ENCODE measurements at regions not wholly inside any gene's neighbourhood (a gene's known extent, or its start where the extent isn't known, plus 50 kb on each side); places are given as distances from the start of the nearest gene placed in this dataset.

GRCh38 chr18:41703744-41704530 is 251.1 kb upstream of the PIK3C3 start:
- no peak for DNase-seq (ENCODE audit: extremely low read depth, low read depth, low spot score)

DNA sequence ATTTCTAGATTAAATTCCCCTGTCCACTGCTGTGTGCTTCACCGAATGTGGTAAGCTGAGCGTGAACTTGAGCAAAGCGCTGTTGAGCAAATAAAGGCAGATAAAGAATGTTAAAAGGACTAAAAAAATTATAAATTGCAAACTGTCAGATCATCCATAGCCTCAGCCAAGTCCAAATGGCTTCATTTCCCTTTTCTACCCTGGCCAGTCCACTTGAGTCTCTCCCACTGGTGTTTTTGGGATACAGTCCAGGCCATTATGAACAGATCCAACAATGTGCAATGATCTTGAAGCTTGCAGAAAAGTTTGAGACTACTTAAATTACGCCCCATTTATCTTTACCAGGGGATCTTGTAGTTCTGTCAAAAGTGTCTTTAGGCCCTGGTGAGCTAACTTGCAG is 254.6 kb upstream of the PIK3C3 start:
- DNase-seq (ENCODE audit: extremely low read depth, low read depth, low spot score), result no peak

DNA sequence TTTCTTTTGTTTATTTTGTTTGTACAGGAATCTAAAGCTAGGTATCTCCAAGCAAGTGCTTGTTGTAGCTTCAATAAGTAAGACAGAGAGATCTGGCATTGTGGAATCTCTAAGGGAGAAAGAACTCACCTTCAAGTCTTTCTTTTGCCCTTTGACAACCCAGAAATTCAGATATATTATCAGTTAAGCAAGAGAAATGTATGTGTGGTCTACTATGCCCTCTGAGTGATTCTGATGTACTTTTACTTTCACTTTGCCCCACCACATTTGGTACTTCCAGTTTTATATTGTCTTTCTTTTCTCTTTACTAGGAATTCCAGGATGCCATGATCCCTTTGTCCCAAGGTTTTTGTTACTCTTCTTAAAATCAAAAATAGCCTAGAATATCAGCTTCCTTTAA is 259.6 kb upstream of the PIK3C3 start:
- no peak for DNase-seq (ENCODE audit: extremely low read depth, low read depth, low spot score)

DNA sequence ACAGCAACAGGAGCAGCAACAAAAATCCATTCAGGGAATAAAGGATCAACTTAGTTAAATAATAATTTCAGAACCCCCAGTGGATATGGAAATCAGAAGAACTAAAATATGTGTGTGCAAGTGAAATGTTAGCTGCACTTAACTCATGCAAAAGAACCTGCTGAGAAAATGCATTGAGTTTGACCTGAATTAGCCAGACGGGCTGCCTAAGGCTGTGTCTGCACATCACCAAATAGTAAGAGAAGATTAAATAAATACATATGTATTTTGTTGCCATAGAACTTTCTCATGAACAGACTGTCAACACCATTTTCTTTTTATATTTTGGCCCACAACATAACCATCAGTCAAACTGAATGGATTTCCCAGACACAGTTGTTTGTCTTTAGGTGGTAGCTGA is 262.0 kb upstream of the PIK3C3 start:
- no peak for DNase-seq (ENCODE audit: extremely low read depth, low read depth, low spot score)

DNA sequence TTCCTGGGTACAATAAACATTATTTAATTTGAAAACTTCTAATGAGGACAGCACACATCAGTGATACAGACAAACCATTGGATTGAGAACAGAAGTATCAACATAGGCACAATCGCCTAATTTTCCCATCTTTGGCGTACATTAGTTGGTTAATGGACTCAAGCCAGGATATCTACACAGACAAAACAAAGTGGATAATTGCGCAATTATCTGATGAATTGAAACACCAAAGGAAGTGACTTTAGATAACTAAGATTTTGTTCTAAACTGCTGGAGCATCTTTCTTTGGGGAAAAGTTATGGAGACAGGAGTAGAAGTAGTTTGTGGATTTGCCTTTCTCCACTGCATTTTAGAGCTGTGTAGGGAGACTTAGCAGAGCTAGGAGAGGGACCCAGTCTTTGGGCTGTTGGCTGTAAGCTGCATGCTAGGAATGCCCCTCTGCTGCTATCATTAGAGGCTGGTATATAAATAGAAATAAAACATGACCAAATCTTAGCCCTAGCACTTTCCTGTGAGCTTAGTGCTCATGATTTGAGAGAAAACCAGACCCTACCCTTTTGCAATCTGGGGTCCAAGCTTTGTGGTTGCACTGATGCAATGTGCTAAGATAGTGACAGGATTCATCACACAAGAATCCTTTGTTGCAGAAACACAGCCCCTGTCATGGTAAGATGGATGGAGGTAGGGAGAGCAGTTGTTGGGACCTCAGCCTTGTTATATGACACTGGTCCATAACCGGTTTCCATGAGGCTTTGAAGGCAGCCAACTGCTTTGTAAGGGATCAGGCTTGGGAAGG is 264.5 kb upstream of the PIK3C3 start:
- DNase-seq (ENCODE audit: extremely low read depth, low read depth, low spot score), result no peak

- DNase-seq (ENCODE audit: extremely low read depth, low read depth, low spot score), result no peak
These were observed 267.9 kb upstream of the PIK3C3 start for GRCh38 chr18:41687138-41687537.

DNA sequence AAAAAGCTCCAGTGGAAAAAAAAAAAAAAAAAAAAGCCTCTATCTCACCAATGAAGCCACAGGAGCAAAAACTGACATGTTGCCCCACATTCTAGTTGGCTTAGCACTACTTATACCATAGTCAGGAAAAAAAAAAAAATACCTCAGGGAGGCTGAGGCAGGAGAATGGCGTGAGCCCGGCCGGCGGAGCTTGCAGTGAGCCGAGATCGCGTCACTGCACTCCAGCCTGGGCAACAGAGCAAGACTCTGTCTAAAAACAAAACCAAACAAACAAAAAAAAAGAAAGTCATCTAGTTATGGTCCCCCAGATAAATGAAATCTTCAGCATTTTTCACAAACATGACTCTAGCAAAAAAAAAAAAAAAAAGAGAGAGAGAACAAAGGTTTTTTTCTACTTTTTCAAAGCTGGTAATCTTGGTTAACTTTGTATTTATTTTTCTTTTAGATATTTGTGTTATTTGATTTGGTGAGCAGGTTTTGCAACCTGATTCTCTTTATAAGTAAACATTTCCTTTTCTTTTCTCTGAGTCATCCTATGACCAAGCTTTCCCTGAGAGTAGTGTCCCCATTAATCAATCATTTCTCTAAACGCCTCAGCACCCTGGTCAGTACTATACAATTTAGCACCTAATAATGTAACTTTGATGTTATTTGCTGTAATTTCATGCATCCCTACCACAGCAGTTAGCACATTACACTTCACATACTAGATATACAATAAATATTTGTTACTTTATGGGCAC is 273.7 kb upstream of the PIK3C3 start:
- DNase-seq (ENCODE audit: extremely low read depth, low read depth, low spot score), result no peak

- no peak for DNase-seq (ENCODE audit: extremely low read depth, low read depth, low spot score)
These were observed 280.5 kb upstream of the PIK3C3 start for GRCh38 chr18:41674506-41674905.

DNA sequence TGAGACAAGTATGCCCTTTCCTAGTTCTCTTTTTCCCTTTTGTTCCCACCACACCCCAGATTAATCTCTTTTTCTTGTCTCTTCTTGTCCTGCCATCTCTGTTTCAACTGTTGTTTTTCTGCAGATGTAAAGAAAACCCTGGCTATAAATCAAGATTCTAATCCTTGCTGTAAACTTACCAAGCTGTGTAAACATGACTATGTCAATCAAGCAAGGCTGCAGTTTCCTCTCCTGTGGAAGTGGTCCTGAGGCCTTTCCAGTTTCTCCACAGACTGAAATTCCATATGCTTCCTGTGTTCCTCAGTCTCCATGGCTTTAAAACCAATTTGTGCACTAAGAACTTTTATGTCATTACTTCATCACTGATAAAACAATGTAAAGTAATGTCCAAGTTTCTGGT is 288.8 kb upstream of the PIK3C3 start:
- peak; percentile 47 for DNase-seq (ENCODE audit: extremely low read depth, low read depth, low spot score)

- no peak for DNase-seq (ENCODE audit: extremely low read depth, low read depth, low spot score)
These were observed 289.8 kb upstream of the PIK3C3 start for GRCh38 chr18:41665210-41665609.

DNA sequence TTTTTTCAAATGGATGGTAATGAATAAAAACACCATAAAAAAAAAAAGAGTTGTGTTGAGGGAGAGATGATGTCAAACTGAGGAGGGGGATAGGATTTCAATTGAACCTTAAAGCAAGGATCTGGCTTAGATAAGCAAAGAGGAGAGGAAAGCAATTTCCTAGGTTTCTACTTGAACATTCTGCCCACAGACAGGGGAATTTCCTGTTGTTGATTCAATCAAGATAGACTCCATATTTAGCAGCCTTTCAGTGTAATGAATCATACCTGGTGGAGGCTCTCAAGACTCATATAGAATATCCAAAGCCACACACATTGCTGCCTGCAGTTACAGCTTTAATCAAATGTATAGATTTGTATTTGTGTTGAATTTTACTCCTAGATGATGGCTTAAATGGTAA is 294.4 kb upstream of the PIK3C3 start:
- no peak for DNase-seq (ENCODE audit: extremely low read depth, low read depth, low spot score)

GRCh38 chr18:41659438-41660130 is 295.4 kb upstream of the PIK3C3 start:
- no peak for DNase-seq (ENCODE audit: extremely low read depth, low read depth, low spot score)

- no peak for DNase-seq (ENCODE audit: extremely low read depth, low read depth, low spot score)
These were observed 297.8 kb upstream of the PIK3C3 start for GRCh38 chr18:41657189-41657588.

GRCh38 chr18:41655074-41655473 is 300.0 kb upstream of the PIK3C3 start:
- DNase-seq (ENCODE audit: extremely low read depth, low read depth, low spot score), result no peak

- DNase-seq (ENCODE audit: extremely low read depth, low read depth, low spot score), result no peak
These were observed 307.1 kb upstream of the PIK3C3 start for GRCh38 chr18:41647914-41648313.

DNA sequence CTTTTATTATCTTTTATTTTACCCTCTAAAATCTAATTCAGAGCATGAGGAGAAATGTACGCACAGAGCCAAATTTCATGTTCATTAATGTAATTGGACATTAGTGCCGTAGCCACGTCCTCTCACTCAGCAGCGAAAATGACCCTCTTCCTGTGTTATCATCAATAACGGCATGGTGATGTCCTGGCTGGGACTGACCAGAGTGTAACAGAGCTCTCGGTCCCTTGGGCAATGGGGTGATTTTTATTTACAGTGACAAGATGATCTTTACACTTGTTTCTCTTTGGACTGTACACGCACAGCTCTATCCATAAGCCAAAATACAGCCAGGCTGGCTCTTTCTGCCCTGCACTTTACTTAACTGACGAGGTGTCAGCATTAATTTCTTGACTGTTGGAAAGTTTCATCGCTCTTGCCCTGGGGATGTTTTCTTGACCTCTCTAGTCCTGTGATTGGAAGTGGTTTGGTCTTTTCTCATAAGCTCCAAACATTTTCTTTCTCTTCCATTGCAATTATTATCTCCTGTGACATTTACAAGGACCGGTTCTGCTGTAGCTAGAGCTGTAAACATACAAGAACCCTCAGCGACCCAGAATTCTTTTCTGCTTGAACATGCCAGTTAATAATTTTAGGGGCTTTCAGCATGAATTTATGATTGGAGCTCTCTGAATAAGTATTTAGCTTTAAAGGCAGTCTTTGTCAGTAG is 308.0 kb upstream of the PIK3C3 start:
- no peak for DNase-seq (ENCODE audit: extremely low read depth, low read depth, low spot score)

GRCh38 chr18:41645589-41646360 is 309.3 kb upstream of the PIK3C3 start:
- no peak for DNase-seq (ENCODE audit: extremely low read depth, low read depth, low spot score)

- DNase-seq (ENCODE audit: extremely low read depth, low read depth, low spot score), result no peak
These were observed 310.6 kb upstream of the PIK3C3 start for GRCh38 chr18:41644466-41644865.

DNA sequence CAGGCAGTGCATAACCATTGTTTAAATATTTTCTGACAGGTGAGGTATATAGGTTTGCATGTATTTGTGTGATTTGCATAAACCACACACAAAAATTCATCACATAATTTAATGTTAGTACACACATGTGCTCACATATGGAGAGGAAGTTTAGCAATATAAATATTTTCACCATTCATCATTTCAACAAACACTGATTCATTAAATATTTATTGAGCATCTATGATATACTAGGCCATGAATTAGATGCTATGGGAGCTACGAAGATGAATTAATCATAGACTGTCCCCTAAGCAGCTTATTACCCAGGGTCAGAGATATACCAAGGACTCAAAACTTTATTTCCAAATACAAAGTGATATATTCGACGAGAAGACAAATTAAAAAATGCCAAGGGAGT is 311.6 kb upstream of the PIK3C3 start:
- DNase-seq (ENCODE audit: extremely low read depth, low read depth, low spot score), result no peak

GRCh38 chr18:41642756-41643155 is 312.3 kb upstream of the PIK3C3 start:
- no peak for DNase-seq (ENCODE audit: extremely low read depth, low read depth, low spot score)

Measured in glomerular endothelial cell (primary cell).